ENCODE measurements at regions not wholly inside any gene's neighbourhood (a gene's known extent, or its start where the extent isn't known, plus 50 kb on each side); places are given as distances from the start of the nearest gene placed in this dataset.

DNA sequence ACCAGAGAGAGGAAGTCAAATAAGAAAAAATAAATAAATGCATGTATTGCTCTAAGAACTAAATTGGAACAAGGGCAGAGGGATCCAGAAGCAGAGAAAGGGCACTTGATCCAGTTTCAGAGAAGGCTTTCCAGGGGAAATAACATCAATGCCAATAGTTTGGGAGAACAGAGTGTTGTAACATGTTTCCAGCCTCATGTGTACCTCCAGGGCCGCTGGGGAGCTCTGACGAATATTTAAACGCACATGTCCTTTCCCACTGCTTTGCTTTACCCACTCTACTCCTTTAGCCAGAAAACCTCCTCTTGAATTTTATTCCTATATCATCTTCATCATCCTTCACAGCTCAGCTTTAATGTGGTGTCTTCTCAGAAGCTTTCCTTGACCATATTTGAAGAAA is 233.7 kb downstream of the ENC1 start:
- DNase-seq (ENCODE audit: extremely low spot score): no peak
- POLR2A ChIA-PET: no interaction called here
- TF ChIP-seq CTCF (IDR thresholded peaks at IDR 0.05; ENCODE audit: control extremely low read depth, extremely low read depth, low read depth, missing control alignments): no peak
- CTCF ChIA-PET: interaction anchor here (1.5 kb wide), 1 partner anchor 13 kb away, joined by 5 read pairs; no protein-coding TSS in a partner anchor

- ChIA-PET POLR2A (no interaction called here), CTCF (interaction anchor here (1.1 kb wide), 1 partner anchor 244 kb away, joined by 3 read pairs; no protein-coding TSS in a partner anchor)
- TF ChIP-seq CTCF (IDR thresholded peaks at IDR 0.05; ENCODE audit: control extremely low read depth, extremely low read depth, low read depth, missing control alignments): no peak
- DNase-seq (ENCODE audit: extremely low spot score): no peak
Observed at GRCh38 chr5:74405593-74405992, 234.9 kb downstream of the ENC1 start.

GRCh38 chr5:74404574-74405508 is 235.7 kb downstream of the ENC1 start:
- ChIA-PET POLR2A (no interaction called here), CTCF (interaction anchor here (1.1 kb wide), 1 partner anchor 245 kb away, joined by 3 read pairs; no protein-coding TSS in a partner anchor)
- no peak for TF ChIP-seq CTCF (IDR thresholded peaks at IDR 0.05; ENCODE audit: control extremely low read depth, extremely low read depth, low read depth, missing control alignments)
- DNase-seq (ENCODE audit: extremely low spot score): no peak

DNA sequence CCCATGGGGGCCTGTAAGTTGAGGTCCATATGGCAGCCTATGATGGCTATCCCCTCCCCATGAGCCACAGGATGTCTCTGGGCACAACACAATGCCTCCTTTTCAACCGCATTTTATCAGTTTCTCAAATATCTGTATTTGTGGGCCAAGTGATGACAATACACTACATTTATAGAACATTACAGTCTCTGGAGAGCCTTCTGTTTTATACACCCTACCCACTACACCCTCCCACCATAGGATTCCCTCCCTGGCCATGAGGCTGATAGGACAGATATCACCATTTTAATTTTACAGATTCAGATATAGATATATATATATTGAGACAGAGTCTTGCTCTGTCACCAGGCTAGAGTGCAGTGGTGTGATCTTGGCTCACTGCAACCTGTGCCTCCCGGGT is 236.8 kb downstream of the ENC1 start:
- no peak for TF ChIP-seq CTCF (IDR thresholded peaks at IDR 0.05; ENCODE audit: control extremely low read depth, extremely low read depth, low read depth, missing control alignments)
- DNase-seq (ENCODE audit: extremely low spot score): no peak
- POLR2A ChIA-PET: no interaction called here
- CTCF ChIA-PET: no interaction called here

- no peak for TF ChIP-seq CTCF (IDR thresholded peaks at IDR 0.05; ENCODE audit: control extremely low read depth, extremely low read depth, low read depth, missing control alignments)
- DNase-seq (ENCODE audit: extremely low spot score): no peak
- CTCF ChIA-PET: interaction anchor here (1.0 kb wide), 1 partner anchor 9 kb away, joined by 3 read pairs; no protein-coding TSS in a partner anchor
- POLR2A ChIA-PET: no interaction called here
Observed at GRCh38 chr5:74402553-74402952, 238.0 kb downstream of the ENC1 start.

DNA sequence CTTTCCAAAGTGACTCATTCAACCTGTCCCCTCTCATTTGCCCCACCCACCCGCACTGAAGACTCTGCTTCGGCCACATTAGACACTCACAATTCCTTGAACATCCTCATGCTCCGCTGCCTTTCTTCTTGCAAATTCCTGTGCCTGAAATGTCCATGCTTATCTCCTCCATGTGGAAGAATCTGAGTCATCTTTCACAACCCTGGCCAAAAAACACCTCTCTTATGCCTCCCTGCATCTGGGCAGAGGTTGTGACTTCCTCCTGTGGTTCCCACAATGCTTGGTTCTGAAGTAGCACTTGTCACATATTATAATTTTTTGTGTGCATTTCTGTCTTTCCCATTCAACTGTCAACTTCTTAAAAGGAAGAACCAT is 238.6 kb downstream of the ENC1 start:
- TF ChIP-seq CTCF (IDR thresholded peaks at IDR 0.05; ENCODE audit: control extremely low read depth, extremely low read depth, low read depth, missing control alignments): no peak
- CTCF ChIA-PET: no interaction called here
- POLR2A ChIA-PET: no interaction called here
- no peak for DNase-seq (ENCODE audit: extremely low spot score)

Measured in GM10248 (cell line).